ENCODE measurements at regions not wholly inside any gene's neighbourhood (a gene's known extent, or its start where the extent isn't known, plus 50 kb on each side); places are given as distances from the start of the nearest gene placed in this dataset.

- Histone ChIP-seq H3K9me2 (ENCODE audit: insufficient read depth) (no peaks in the 10 kb centered on the region), H3K4me1 (ENCODE audit: insufficient read depth) (no peaks in the 10 kb centered on the region), H3F3A (replicated peaks; ENCODE audit: low read depth) (no peaks in the 10 kb centered on the region), H2AFZ (no peak overlapping the region), H3K4me2 (no peak overlapping the region), H3K27me3 (ENCODE audit: insufficient read depth) (no peaks in the 10 kb centered on the region), H3K4me3 (no peak overlapping the region), H3K36me3 (ENCODE audit: insufficient read depth) (no peaks in the 10 kb centered on the region), H3K79me2 (replicated peaks; ENCODE audit: insufficient read depth) (no peaks in the 10 kb centered on the region), H3K27ac (ENCODE audit: low read depth) (no peak overlapping the region), H4K20me1 (replicated peaks; ENCODE audit: insufficient read depth) (no peaks in the 10 kb centered on the region)
- no peaks in the 10 kb centered on the region for H3K4me1 Mint-ChIP-seq
- H3K27me3 Mint-ChIP-seq (ENCODE audit: insufficient read depth, low read depth, poor library complexity), result peaks cover 1% of the 10 kb centered on the region
- peaks cover 4% of the 10 kb centered on the region; the same call in 1 of the 3 replicates for H3K9me3 Mint-ChIP-seq
- TF ChIP-seq ZNF462 (CRISPR knock-in tag; IDR thresholded peaks at IDR 0.05) (no peak), POLR2AphosphoS5 (IDR thresholded peaks at IDR 0.05; ENCODE audit: low read depth) (no peak), EZH2phosphoT487 (IDR thresholded peaks at IDR 0.05; ENCODE audit: unreplicated experiment) (no peak), STAT1 (IDR thresholded peaks at IDR 0.05; ENCODE audit: unreplicated experiment) (no peak), JUNB (IDR thresholded peaks at IDR 0.05; ENCODE audit: unreplicated experiment) (no peak), NANOG (IDR thresholded peaks at IDR 0.05; ENCODE audit: borderline replicate concordance) (no peak), CTCF (conservative IDR thresholded peaks at IDR 0.05; ENCODE audit: low read depth in 2 of 2) (no peak), ZNF114 (CRISPR knock-in tag; IDR thresholded peaks at IDR 0.05) (no peak)
- H3K36me3 Mint-ChIP-seq (ENCODE audit: low read depth), result no peaks in the 10 kb centered on the region
- H3K27ac Mint-ChIP-seq, result no peak overlapping the region
- DNase-seq (ENCODE audit: low spot score), result no peak
- no peak for ATAC-seq
- H3K4me3 Mint-ChIP-seq, result no peak overlapping the region
These were observed 79.5 kb upstream of the SLC27A6 start for GRCh38 chr5:128885649-128886255.

Measured in GM23338 (cell line).